Right lobe of liver (tissue), 4 donors: ENCODE measurements at regions not wholly inside any gene's neighbourhood (a gene's known extent, or its start where the extent isn't known, plus 50 kb on each side); places are given as distances from the start of the nearest gene placed in this dataset.

Experiments used
- CTCF ChIP-seq, 4 donors: fragments of 200-600 bp in 3 of 4; fragments of 450-650 bp in 1 of 4; IDR thresholded peaks; one replicate each; pipeline versions ENCODE4 v1.5.1 to v1.8.0; 2016 to 2022; ENCODE audit warnings: antibody characterized with exemption in 4 of 4, mild to moderate bottlenecking in 2 of 4
- POLR2A ChIP-seq: fragments of 450-650 bp; IDR thresholded peaks from one replicate; pipeline ENCODE4 v1.6.1; 2017; ENCODE audit warnings: antibody characterized with exemption, mild to moderate bottlenecking
- donor health status: DM: no; HTN: no; CAD: no.
- donor health status: DM: no; HTN: no; CAD: no.
- donor health status: DM: no; HTN: yes; CAD: no.

- TF ChIP-seq POLR2A = no peak
- TF ChIP-seq CTCF (IDR thresholded peaks at IDR 0.05) = no peak
Measured at GRCh38 chr10:21421794-21422193, 103.7 kb downstream of the SKIDA1 start.
